Stimulated activated CD8-positive, alpha-beta memory T cell treated with anti-CD3 and anti-CD28 coated beads, Interleukin-15, amount 100 ng/mL, for 24 hours (primary cell): ENCODE measurements at regions not wholly inside any gene's neighbourhood (a gene's known extent, or its start where the extent isn't known, plus 50 kb on each side); places are given as distances from the start of the nearest gene placed in this dataset.

Experiments
- DNase-seq: peaks from one replicate; pipeline ENCODE4 v3.0.0-alpha.2; 2020; ENCODE audit warnings: low read depth

- DNase-seq: no peak
Observed at GRCh38 chr2:217193431-217194340, 333.8 kb upstream of the TNP1 start.

GRCh38 chr2:217192366-217192765 lies 332.5 kb upstream of the TNP1 start:
- no peak for DNase-seq

- DNase-seq: no peak
Observed at GRCh38 chr2:217189747-217190146, 329.9 kb upstream of the TNP1 start.

GRCh38 chr2:217189131-217189530 lies 329.3 kb upstream of the TNP1 start:
- no peak for DNase-seq

GRCh38 chr2:217186668-217187159 lies 326.9 kb upstream of the TNP1 start:
- no peak for DNase-seq

GRCh38 chr2:217186152-217186551 lies 326.3 kb upstream of the TNP1 start:
- no peak for DNase-seq

- no peak for DNase-seq
Observed at GRCh38 chr2:217185265-217185995, 325.6 kb upstream of the TNP1 start.

GRCh38 chr2:217184242-217184641 lies 324.4 kb upstream of the TNP1 start:
- no peak for DNase-seq

GRCh38 chr2:217183471-217183870 lies 323.6 kb upstream of the TNP1 start:
- no peak for DNase-seq

- DNase-seq: no peak
Observed at GRCh38 chr2:217182926-217183325, 323.1 kb upstream of the TNP1 start.

GRCh38 chr2:217181512-217181911 lies 321.6 kb upstream of the TNP1 start:
- DNase-seq: no peak

GRCh38 chr2:217179854-217180253 lies 320.0 kb upstream of the TNP1 start:
- no peak for DNase-seq

GRCh38 chr2:217178341-217178740 lies 318.5 kb upstream of the TNP1 start:
- DNase-seq: no peak

GRCh38 chr2:217177720-217178119 lies 317.9 kb upstream of the TNP1 start:
- DNase-seq: no peak

GRCh38 chr2:217171874-217172273 lies 312.0 kb upstream of the TNP1 start:
- no peak for DNase-seq

GRCh38 chr2:217168496-217168895 lies 308.6 kb upstream of the TNP1 start:
- no peak for DNase-seq

- no peak for DNase-seq
Observed at GRCh38 chr2:217167531-217167930, 307.7 kb upstream of the TNP1 start.

GRCh38 chr2:217166241-217166850 lies 306.5 kb upstream of the TNP1 start:
- no peak for DNase-seq

- DNase-seq: no peak
Observed at GRCh38 chr2:217165547-217165946, 305.7 kb upstream of the TNP1 start.

GRCh38 chr2:217163987-217164386 lies 304.1 kb upstream of the TNP1 start:
- no peak for DNase-seq

GRCh38 chr2:217162533-217162932 lies 302.7 kb upstream of the TNP1 start:
- DNase-seq: no peak
